ENCODE measurements at regions not wholly inside any gene's neighbourhood (a gene's known extent, or its start where the extent isn't known, plus 50 kb on each side); places are given as distances from the start of the nearest gene placed in this dataset.

- TF ChIP-seq CTCF (IDR thresholded peaks at IDR 0.05) (no peak), POLR2A (IDR thresholded peaks at IDR 0.05) (no peak)
Measured at GRCh38 chr1:93749487-93749886, 67.8 kb upstream of the BCAR3 start.

Measured in body of pancreas (tissue), 4 donors.